WERI-Rb-1 (cell line): ENCODE measurements at regions not wholly inside any gene's neighbourhood (a gene's known extent, or its start where the extent isn't known, plus 50 kb on each side); places are given as distances from the start of the nearest gene placed in this dataset.

Experiments
- DNase-seq: peaks from one replicate; pipeline ENCODE4 v3.0.0-alpha.2; 2020
- H3K27ac ChIP-seq: fragments of 250-450 bp; sonication (Bioruptor Pico); 2 replicates; pipeline ENCODE4 v1.5.1; 2020; ENCODE audit warnings: mild to moderate bottlenecking, moderate library complexity
- H3K27me3 ChIP-seq: fragments of 250-450 bp; sonication (Bioruptor Pico); 2 replicates; pipeline ENCODE4 v1.5.1; 2021; ENCODE audit warnings: mild to moderate bottlenecking, low read depth, moderate library complexity; ENCODE audit not compliant: insufficient read depth, severe bottlenecking
- H3K36me3 ChIP-seq: fragments of 250-450 bp; sonication (Bioruptor Pico); 2 replicates; pipeline ENCODE4 v1.5.1; 2020; ENCODE audit warnings: mild to moderate bottlenecking, moderate library complexity
- H3K4me3 ChIP-seq: 2 replicates; pipeline ENCODE4 v1.5.1; 2011; ENCODE audit warnings: low read depth, mild to moderate bottlenecking, control low read depth, low read length
- H3K9me3 ChIP-seq: fragments of 250-450 bp; sonication (Bioruptor Pico); 2 replicates; pipeline ENCODE4 v1.5.1; 2021; ENCODE audit warnings: mild to moderate bottlenecking, moderate library complexity; ENCODE audit not compliant: severe bottlenecking
- TF ChIP-seq, protein P1 (sequence below): IDR thresholded peaks from 2 replicates; pipeline ENCODE4 v1.5.1; 2011; ENCODE audit warnings: low read depth, mild to moderate bottlenecking, control low read depth, inconsistent platforms, low read length

DNA sequence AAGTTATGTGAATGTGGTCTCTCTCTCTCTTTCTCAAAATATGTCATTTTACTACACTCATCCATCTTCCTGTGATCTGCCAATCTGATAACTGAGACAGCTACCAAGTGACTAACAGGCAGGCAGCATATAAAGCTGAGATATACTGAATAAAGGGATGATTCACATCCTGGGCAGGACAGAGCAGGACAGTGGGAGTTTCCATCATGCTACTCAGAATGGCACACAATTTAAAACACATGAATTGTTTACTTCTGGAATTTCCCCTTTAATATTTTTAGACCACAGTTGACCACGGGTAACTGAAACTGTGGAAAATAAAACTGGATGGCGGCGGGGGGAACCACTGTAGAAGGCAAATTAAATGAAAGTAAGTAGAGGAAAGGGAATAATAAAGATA lies 58.6 kb upstream of the DCTD start:
- TF ChIP-seq, protein P1, sequence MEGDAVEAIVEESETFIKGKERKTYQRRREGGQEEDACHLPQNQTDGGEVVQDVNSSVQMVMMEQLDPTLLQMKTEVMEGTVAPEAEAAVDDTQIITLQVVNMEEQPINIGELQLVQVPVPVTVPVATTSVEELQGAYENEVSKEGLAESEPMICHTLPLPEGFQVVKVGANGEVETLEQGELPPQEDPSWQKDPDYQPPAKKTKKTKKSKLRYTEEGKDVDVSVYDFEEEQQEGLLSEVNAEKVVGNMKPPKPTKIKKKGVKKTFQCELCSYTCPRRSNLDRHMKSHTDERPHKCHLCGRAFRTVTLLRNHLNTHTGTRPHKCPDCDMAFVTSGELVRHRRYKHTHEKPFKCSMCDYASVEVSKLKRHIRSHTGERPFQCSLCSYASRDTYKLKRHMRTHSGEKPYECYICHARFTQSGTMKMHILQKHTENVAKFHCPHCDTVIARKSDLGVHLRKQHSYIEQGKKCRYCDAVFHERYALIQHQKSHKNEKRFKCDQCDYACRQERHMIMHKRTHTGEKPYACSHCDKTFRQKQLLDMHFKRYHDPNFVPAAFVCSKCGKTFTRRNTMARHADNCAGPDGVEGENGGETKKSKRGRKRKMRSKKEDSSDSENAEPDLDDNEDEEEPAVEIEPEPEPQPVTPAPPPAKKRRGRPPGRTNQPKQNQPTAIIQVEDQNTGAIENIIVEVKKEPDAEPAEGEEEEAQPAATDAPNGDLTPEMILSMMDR: no peak
- no peak for DNase-seq
- no peak overlapping the region for H3K27ac ChIP-seq

DNA sequence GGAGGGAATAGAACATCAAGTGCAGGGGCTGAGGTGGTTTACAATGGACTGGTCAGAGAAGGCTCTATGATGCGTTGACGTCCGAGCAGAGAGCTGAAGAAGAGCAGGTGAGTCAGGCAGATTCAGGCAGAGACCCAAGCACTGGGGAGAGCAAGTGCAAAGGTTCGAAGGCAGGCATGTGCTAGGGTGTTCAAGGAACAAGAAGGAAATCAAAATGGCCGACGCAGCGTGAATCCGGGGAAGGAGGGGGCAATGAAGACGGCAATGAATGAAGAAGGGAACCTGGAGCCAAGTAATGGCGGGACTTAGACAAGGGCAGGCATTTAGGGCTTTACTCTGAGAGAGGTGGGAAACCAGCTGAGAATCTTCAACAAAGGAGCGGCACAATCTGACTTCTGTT lies 56.8 kb upstream of the DCTD start:
- TF ChIP-seq, protein P1: no peak
- no peaks in the 10 kb centered on the region for H3K36me3 ChIP-seq
- DNase-seq: no peak
- no peak overlapping the region for H3K27ac ChIP-seq
- H3K4me3 ChIP-seq: no peak overlapping the region
- H3K9me3 ChIP-seq: no peaks in the 10 kb centered on the region
- peaks cover 6% of the 10 kb centered on the region for H3K27me3 ChIP-seq

More for the DNA sequence above, 58.6 kb upstream of the DCTD start:
- H3K27me3 ChIP-seq: no peaks in the 10 kb centered on the region
- no peak overlapping the region for H3K4me3 ChIP-seq
- no peaks in the 10 kb centered on the region for H3K36me3 ChIP-seq
- no peaks in the 10 kb centered on the region for H3K9me3 ChIP-seq

DNA sequence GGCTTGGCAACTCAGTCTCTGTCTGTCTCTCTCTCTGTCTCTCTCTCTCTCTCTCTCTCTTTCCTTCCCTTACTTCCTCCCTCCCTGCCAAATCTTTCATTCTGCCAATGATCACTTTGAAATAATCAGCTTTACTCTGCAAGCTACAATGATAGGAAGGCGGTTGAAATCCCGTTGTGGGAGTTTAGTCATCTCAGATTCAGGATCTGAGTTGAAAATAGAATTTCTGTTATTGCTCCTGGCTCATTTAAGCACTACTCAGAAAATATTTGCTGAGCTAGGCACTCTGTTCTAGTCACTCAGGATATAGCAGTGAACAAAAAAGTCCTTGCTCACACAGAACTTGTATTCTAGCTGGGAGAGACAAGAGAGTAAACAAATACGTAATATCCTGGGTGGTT lies 56.3 kb upstream of the DCTD start:
- no peak overlapping the region for H3K4me3 ChIP-seq
- no peak for DNase-seq
- H3K9me3 ChIP-seq: no peaks in the 10 kb centered on the region
- H3K27me3 ChIP-seq: peaks cover 6% of the 10 kb centered on the region
- H3K27ac ChIP-seq: no peak overlapping the region
- H3K36me3 ChIP-seq: no peaks in the 10 kb centered on the region
- TF ChIP-seq, protein P1: no peak

DNA sequence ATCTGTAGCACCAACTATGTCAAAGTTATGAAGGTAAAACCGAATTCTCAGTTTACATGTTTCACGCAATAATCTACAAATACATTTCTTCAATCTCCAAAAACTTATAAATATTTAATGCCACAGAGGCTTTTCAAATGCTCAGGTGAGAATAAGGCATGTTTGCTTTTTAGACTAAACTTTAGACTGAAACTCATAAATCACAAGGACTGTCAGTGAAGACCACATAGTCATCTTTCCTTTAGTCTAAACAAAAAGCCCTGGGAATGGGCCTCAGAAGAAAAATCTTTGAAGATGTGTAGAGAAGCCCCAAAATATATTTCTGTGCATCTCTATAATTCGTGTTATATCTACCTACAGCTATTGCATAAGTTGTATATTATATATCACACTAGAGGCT lies 54.5 kb upstream of the DCTD start:
- Histone ChIP-seq H3K27me3 (peaks cover 6% of the 10 kb centered on the region), H3K4me3 (no peak overlapping the region), H3K9me3 (no peaks in the 10 kb centered on the region), H3K27ac (no peak overlapping the region), H3K36me3 (no peaks in the 10 kb centered on the region)
- DNase-seq: no peak
- TF ChIP-seq, protein P1: no peak

DNA sequence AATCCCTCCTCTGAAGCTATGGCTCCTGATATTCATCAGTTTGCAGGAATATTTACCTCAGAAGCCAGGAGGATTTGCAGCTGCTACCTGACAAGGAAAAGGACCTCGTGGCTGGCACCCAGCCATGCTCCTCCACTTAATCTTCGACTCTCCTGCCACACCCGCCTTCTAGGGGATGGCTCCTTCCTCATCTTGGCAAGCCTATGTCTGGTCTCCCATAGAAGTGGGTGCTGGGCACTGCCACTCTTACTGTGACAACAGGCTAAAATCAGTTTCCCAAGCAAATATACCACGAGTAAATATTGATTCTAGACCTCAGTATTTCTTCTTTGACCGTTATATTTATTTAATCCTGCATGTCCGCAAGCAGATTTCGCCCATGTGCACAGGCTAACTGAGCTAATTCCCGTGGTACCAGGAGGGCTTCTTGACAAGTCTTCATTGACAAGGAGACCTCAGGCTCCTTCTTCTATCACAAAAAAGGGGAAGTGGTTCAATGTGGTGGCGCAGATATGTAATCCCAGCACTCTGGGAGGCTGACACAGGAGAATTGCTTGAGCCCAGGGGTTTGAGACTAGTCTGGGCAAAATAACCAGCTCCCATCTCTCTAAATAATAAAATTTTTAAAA lies 52.6 kb upstream of the DCTD start:
- Histone ChIP-seq H3K4me3 (no peak overlapping the region), H3K9me3 (no peaks in the 10 kb centered on the region), H3K27me3 (peaks cover 9% of the 10 kb centered on the region), H3K27ac (no peak overlapping the region), H3K36me3 (no peaks in the 10 kb centered on the region)
- TF ChIP-seq, protein P1: no peak
- no peak for DNase-seq

- no peak overlapping the region for H3K4me3 ChIP-seq
- no peak for DNase-seq
- no peaks in the 10 kb centered on the region for H3K9me3 ChIP-seq
- H3K36me3 ChIP-seq: no peaks in the 10 kb centered on the region
- peaks cover 9% of the 10 kb centered on the region for H3K27me3 ChIP-seq
- no peak overlapping the region for H3K27ac ChIP-seq
- TF ChIP-seq, protein P1: no peak
These were observed 51.9 kb upstream of the DCTD start for GRCh38 chr4:182968917-182969650.
